ENCODE measurements at regions not wholly inside any gene's neighbourhood (a gene's known extent, or its start where the extent isn't known, plus 50 kb on each side); places are given as distances from the start of the nearest gene placed in this dataset.

DNA sequence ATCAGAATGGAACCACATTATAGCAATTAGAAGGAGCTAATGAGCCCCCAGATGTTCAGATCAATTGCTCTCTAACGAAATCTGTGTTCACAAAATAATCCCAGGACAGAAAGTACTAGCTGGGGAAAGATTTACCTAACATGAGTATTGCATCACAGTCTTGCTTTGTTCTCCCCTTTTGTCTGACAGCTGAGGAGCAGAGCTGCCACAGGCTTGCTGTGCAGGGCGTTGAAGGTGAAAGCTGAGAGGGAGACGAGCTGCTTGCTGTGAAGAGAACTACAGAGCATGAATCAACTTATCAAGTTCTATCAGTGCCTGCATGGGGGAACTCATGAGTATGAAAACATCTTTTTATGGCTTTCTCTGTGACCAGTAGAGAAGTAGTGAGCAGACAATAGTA is 441.2 kb downstream of the CENPC start:
- no TSS peak for BruUV-seq (replicated peaks)
- POLR2A ChIA-PET: no interaction called here

DNA sequence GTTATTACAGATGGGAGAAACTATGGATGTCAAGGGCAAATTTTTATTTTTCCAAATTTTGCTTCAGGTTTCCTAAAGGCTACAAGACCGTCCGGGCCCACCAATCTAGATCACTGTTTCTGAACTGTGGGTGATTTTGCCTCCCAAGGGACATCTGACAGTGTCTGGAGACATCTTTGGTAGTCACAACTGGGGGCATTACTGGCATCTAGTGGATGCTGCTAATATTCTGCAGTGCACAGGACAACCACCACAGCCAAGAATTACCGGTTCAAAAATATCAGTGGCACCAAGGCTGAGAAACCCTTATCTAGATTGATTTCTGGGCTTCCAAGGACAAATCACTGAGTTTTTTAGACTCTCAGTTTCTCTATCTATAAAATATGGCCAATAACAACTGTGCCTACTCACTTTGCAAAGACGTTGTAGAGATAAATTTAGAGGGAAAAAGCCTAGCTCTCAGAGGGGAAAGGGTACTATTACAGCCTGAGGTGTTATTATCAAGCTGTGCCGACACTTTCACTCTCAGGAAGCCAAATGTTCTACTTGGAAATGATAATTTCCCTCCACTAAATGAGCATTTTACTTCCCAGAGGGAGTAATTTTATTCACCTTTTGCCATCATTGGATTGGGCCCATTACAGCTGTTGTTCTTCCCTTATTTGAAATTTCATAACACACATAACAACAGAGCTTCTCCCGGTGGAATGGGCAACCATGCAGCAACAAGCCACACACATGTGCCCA is 442.1 kb downstream of the CENPC start:
- CTCF ChIA-PET (ENCODE audit: unreplicated experiment): no interaction called here
- no peak for DNase-seq (ENCODE audit: low spot score)
- no peaks in the 10 kb centered on the region for H3K4me1 ChIP-seq (ENCODE audit: insufficient read depth, low read length, poor library complexity, severe bottlenecking)
- TF ChIP-seq EZH2phosphoT487 (IDR thresholded peaks at IDR 0.05; ENCODE audit: borderline replicate concordance, low read depth, low read length): no peak
- TF ChIP-seq, protein P1, sequence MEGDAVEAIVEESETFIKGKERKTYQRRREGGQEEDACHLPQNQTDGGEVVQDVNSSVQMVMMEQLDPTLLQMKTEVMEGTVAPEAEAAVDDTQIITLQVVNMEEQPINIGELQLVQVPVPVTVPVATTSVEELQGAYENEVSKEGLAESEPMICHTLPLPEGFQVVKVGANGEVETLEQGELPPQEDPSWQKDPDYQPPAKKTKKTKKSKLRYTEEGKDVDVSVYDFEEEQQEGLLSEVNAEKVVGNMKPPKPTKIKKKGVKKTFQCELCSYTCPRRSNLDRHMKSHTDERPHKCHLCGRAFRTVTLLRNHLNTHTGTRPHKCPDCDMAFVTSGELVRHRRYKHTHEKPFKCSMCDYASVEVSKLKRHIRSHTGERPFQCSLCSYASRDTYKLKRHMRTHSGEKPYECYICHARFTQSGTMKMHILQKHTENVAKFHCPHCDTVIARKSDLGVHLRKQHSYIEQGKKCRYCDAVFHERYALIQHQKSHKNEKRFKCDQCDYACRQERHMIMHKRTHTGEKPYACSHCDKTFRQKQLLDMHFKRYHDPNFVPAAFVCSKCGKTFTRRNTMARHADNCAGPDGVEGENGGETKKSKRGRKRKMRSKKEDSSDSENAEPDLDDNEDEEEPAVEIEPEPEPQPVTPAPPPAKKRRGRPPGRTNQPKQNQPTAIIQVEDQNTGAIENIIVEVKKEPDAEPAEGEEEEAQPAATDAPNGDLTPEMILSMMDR (conservative IDR thresholded peaks at IDR 0.05; ENCODE audit: low read length): 0 out of 2 replicates have a peak, but pooled peaks have one; percentile 15
- no peak overlapping the region for H3K27ac ChIP-seq (ENCODE audit: low read depth, low read length, poor library complexity, severe bottlenecking)
- no peak overlapping the region for H2AFZ ChIP-seq (ENCODE audit: low read length)
- no peak overlapping the region for H3K4me3 ChIP-seq (ENCODE audit: low read depth, low read length, poor library complexity, severe bottlenecking)
- BruUV-seq (replicated peaks): no TSS peak
- H3K9me3 ChIP-seq (ENCODE audit: low read length): no peaks in the 10 kb centered on the region
- intact Hi-C loops (cut with micrococcal nuclease; ENCODE audit: unreplicated experiment): no loop called here
- no peaks in the 10 kb centered on the region for H3K79me2 ChIP-seq (ENCODE audit: insufficient read depth, low read depth, low read length)
- no peaks in the 10 kb centered on the region for H3K36me3 ChIP-seq (ENCODE audit: insufficient read depth, low read length)
- POLR2A ChIA-PET: no interaction called here
- no peak overlapping the region for H3K4me2 ChIP-seq (ENCODE audit: low read length)
- H3K9me2 ChIP-seq (ENCODE audit: insufficient read depth, low read length): no peaks in the 10 kb centered on the region
- no peaks in the 10 kb centered on the region for H4K20me1 ChIP-seq (ENCODE audit: insufficient read depth, low read length)

More for the DNA sequence above, 441.2 kb downstream of the CENPC start:
- no peak overlapping the region for H3K27ac ChIP-seq (ENCODE audit: low read depth, low read length, poor library complexity, severe bottlenecking)
- no peak for DNase-seq (ENCODE audit: low spot score)
- intact Hi-C loops (cut with micrococcal nuclease; ENCODE audit: unreplicated experiment): no loop called here
- no peaks in the 10 kb centered on the region for H3K9me3 ChIP-seq (ENCODE audit: low read length)
- no peaks in the 10 kb centered on the region for H3K4me1 ChIP-seq (ENCODE audit: insufficient read depth, low read length, poor library complexity, severe bottlenecking)
- H3K79me2 ChIP-seq (ENCODE audit: insufficient read depth, low read depth, low read length): no peaks in the 10 kb centered on the region
- TF ChIP-seq EZH2phosphoT487 (IDR thresholded peaks at IDR 0.05; ENCODE audit: borderline replicate concordance, low read depth, low read length): no peak
- TF ChIP-seq, protein P1 (conservative IDR thresholded peaks at IDR 0.05; ENCODE audit: low read length): no peak
- no peaks in the 10 kb centered on the region for H3K9me2 ChIP-seq (ENCODE audit: insufficient read depth, low read length)
- no peak overlapping the region for H3K4me2 ChIP-seq (ENCODE audit: low read length)
- H3K36me3 ChIP-seq (ENCODE audit: insufficient read depth, low read length): no peaks in the 10 kb centered on the region
- no peaks in the 10 kb centered on the region for H4K20me1 ChIP-seq (ENCODE audit: insufficient read depth, low read length)
- H3K4me3 ChIP-seq (ENCODE audit: low read depth, low read length, poor library complexity, severe bottlenecking): no peak overlapping the region
- CTCF ChIA-PET (ENCODE audit: unreplicated experiment): no interaction called here
- no peak overlapping the region for H2AFZ ChIP-seq (ENCODE audit: low read length)

DNA sequence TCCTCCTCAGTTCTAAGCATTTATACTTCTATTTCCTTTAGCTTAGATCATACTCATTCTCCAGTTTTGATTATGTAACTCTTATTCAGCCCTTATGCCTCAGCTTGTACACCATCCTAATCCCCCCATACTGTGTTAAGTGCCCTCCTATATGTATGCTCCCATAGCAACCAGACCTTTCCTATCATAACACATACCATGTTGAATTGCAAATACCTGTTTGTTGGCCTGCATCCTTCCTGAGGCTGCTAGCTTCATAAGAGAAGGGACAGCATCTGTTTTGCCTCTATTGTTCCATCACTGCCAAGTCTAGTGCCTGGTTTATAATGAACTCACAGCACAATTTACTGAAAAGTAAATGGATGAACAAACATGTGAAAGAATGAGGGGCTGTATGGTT is 443.7 kb downstream of the CENPC start:
- H2AFZ ChIP-seq (ENCODE audit: low read length): no peak overlapping the region
- ChIA-PET POLR2A (interaction anchor here (0.5 kb wide), 1 partner anchor 32 kb away, joined by 4 read pairs; no protein-coding TSS in a partner anchor), CTCF (ENCODE audit: unreplicated experiment) (no interaction called here)
- no peaks in the 10 kb centered on the region for H3K79me2 ChIP-seq (ENCODE audit: insufficient read depth, low read depth, low read length)
- TF ChIP-seq, protein P1 (conservative IDR thresholded peaks at IDR 0.05; ENCODE audit: low read length): no peak
- TF ChIP-seq EZH2phosphoT487 (IDR thresholded peaks at IDR 0.05; ENCODE audit: borderline replicate concordance, low read depth, low read length): no peak
- BruUV-seq (replicated peaks): no TSS peak
- DNase-seq (ENCODE audit: low spot score): no peak
- no peak overlapping the region for H3K27ac ChIP-seq (ENCODE audit: low read depth, low read length, poor library complexity, severe bottlenecking)
- no peaks in the 10 kb centered on the region for H3K4me1 ChIP-seq (ENCODE audit: insufficient read depth, low read length, poor library complexity, severe bottlenecking)
- no peaks in the 10 kb centered on the region for H3K9me2 ChIP-seq (ENCODE audit: insufficient read depth, low read length)
- no peaks in the 10 kb centered on the region for H3K9me3 ChIP-seq (ENCODE audit: low read length)
- no peak overlapping the region for H3K4me3 ChIP-seq (ENCODE audit: low read depth, low read length, poor library complexity, severe bottlenecking)
- H3K36me3 ChIP-seq (ENCODE audit: insufficient read depth, low read length): no peaks in the 10 kb centered on the region
- intact Hi-C loops (cut with micrococcal nuclease; ENCODE audit: unreplicated experiment): no loop called here
- no peak overlapping the region for H3K4me2 ChIP-seq (ENCODE audit: low read length)
- no peaks in the 10 kb centered on the region for H4K20me1 ChIP-seq (ENCODE audit: insufficient read depth, low read length)

Measured in OCI-LY7 (cell line).